ENCODE measurements at regions not wholly inside any gene's neighbourhood (a gene's known extent, or its start where the extent isn't known, plus 50 kb on each side); places are given as distances from the start of the nearest gene placed in this dataset.
"Not testable (repeated sequence)": the region's sequence is repeated elsewhere in the genome, so short reads cannot be mapped to it uniquely, and the experiment has no call there.

- DNase-seq (ENCODE audit: low read depth in 2 of 2), result no peak
These were observed 1707.7 kb downstream of the MRPL39 start for GRCh38 chr21:23899561-23899960.

GRCh38 chr21:23890652-23891051 lies 1716.6 kb downstream of the MRPL39 start:
- DNase-seq (ENCODE audit: low read depth in 2 of 2), result no peak

- peak; percentile 6 to 7 for DNase-seq (ENCODE audit: low read depth in 2 of 2)
These were observed 1719.5 kb downstream of the MRPL39 start for GRCh38 chr21:23887725-23888306.

- DNase-seq (ENCODE audit: low read depth in 2 of 2), result no peak
These were observed 1720.2 kb downstream of the MRPL39 start for GRCh38 chr21:23886828-23887724.

GRCh38 chr21:23881783-23882182 lies 1725.5 kb downstream of the MRPL39 start:
- no peak for DNase-seq (ENCODE audit: low read depth in 2 of 2)

GRCh38 chr21:23876925-23877558 lies 1730.2 kb downstream of the MRPL39 start:
- no peak for DNase-seq (ENCODE audit: low read depth in 2 of 2)

GRCh38 chr21:23874271-23874670 lies 1733.0 kb downstream of the MRPL39 start:
- no peak for DNase-seq (ENCODE audit: low read depth in 2 of 2)

- DNase-seq (ENCODE audit: low read depth in 2 of 2), result no peak
These were observed 1745.3 kb downstream of the MRPL39 start for GRCh38 chr21:23861911-23862504.

- DNase-seq (ENCODE audit: low read depth in 2 of 2), result no peak
These were observed 1748.4 kb downstream of the MRPL39 start for GRCh38 chr21:23858878-23859277.

GRCh38 chr21:23853796-23854379 lies 1753.4 kb downstream of the MRPL39 start:
- DNase-seq (ENCODE audit: low read depth in 2 of 2), result no peak

GRCh38 chr21:23837564-23837963 lies 1769.7 kb downstream of the MRPL39 start:
- DNase-seq (ENCODE audit: low read depth in 2 of 2), result no peak

GRCh38 chr21:23822760-23823159 lies 1784.5 kb downstream of the MRPL39 start:
- no peak for DNase-seq (ENCODE audit: low read depth in 2 of 2)

- DNase-seq (ENCODE audit: low read depth in 2 of 2), result no peak
These were observed 1789.9 kb downstream of the MRPL39 start for GRCh38 chr21:23817337-23817736.

- no peak for DNase-seq (ENCODE audit: low read depth in 2 of 2)
These were observed 1794.8 kb downstream of the MRPL39 start for GRCh38 chr21:23812485-23812884.

GRCh38 chr21:23811805-23812204 lies 1795.5 kb downstream of the MRPL39 start:
- no peak for DNase-seq (ENCODE audit: low read depth in 2 of 2)

- DNase-seq (ENCODE audit: low read depth in 2 of 2), result no peak
These were observed 1797.7 kb downstream of the MRPL39 start for GRCh38 chr21:23809573-23809972.

GRCh38 chr21:23806966-23807548 lies 1800.2 kb downstream of the MRPL39 start:
- DNase-seq (ENCODE audit: low read depth in 2 of 2), result not testable (repeated sequence)

GRCh38 chr21:23804866-23805265 lies 1802.4 kb downstream of the MRPL39 start:
- no peak for DNase-seq (ENCODE audit: low read depth in 2 of 2)

- no peak for DNase-seq (ENCODE audit: low read depth in 2 of 2)
These were observed 1806.0 kb downstream of the MRPL39 start for GRCh38 chr21:23801292-23801691.

GRCh38 chr21:23799376-23799775 lies 1807.9 kb downstream of the MRPL39 start:
- DNase-seq (ENCODE audit: low read depth in 2 of 2), result no peak

- DNase-seq (ENCODE audit: low read depth in 2 of 2), result no peak
These were observed 1815.0 kb downstream of the MRPL39 start for GRCh38 chr21:23792300-23792699.

GRCh38 chr21:23789864-23790263 lies 1817.4 kb downstream of the MRPL39 start:
- DNase-seq (ENCODE audit: low read depth in 2 of 2), result no peak
